Ishikawa (cell line): ENCODE measurements at regions not wholly inside any gene's neighbourhood (a gene's known extent, or its start where the extent isn't known, plus 50 kb on each side); places are given as distances from the start of the nearest gene placed in this dataset.

Source experiments
- CEBPB ChIP-seq: IDR thresholded peaks from 2 replicates; pipeline ENCODE4 v1.6.1; 2012
- CREB1 ChIP-seq: IDR thresholded peaks from 2 replicates; pipeline ENCODE4 v1.6.1; 2012; ENCODE audit warnings: low read depth
- EP300 ChIP-seq: IDR thresholded peaks from 2 replicates; pipeline ENCODE4 v1.6.1; 2012; ENCODE audit warnings: borderline replicate concordance
- FOXM1 ChIP-seq: IDR thresholded peaks from 2 replicates; pipeline ENCODE4 v1.6.1; 2012; ENCODE audit warnings: low read depth, borderline replicate concordance
- MAX ChIP-seq: IDR thresholded peaks from 2 replicates; pipeline ENCODE4 v1.6.1; 2012
- RAD21 ChIP-seq: IDR thresholded peaks from 2 replicates; pipeline ENCODE4 v1.6.1; 2012; ENCODE audit warnings: low read depth
- REST ChIP-seq: IDR thresholded peaks from 2 replicates; pipeline ENCODE4 v1.6.1; 2012; ENCODE audit warnings: low read depth, mild to moderate bottlenecking
- TAF1 ChIP-seq: IDR thresholded peaks from 2 replicates; pipeline ENCODE4 v1.6.1; 2012; ENCODE audit warnings: low read depth, mild to moderate bottlenecking
- TEAD4 ChIP-seq: IDR thresholded peaks from 2 replicates; pipeline ENCODE4 v1.6.1; 2012
- YY1 ChIP-seq: IDR thresholded peaks from 2 replicates; pipeline ENCODE4 v1.6.1; 2012; ENCODE audit warnings: low read depth

GRCh38 chr2:234172532-234172931 lies 122.0 kb downstream of the SPP2 start:
- TF ChIP-seq TEAD4 (no peak), EP300 (no peak), CEBPB (no peak), CREB1 (no peak), MAX (no peak), REST (no peak), RAD21 (no peak), YY1 (no peak), TAF1 (no peak), FOXM1 (no peak)
